ENCODE measurements at regions not wholly inside any gene's neighbourhood (a gene's known extent, or its start where the extent isn't known, plus 50 kb on each side); places are given as distances from the start of the nearest gene placed in this dataset.

- TF ChIP-seq, protein P1, sequence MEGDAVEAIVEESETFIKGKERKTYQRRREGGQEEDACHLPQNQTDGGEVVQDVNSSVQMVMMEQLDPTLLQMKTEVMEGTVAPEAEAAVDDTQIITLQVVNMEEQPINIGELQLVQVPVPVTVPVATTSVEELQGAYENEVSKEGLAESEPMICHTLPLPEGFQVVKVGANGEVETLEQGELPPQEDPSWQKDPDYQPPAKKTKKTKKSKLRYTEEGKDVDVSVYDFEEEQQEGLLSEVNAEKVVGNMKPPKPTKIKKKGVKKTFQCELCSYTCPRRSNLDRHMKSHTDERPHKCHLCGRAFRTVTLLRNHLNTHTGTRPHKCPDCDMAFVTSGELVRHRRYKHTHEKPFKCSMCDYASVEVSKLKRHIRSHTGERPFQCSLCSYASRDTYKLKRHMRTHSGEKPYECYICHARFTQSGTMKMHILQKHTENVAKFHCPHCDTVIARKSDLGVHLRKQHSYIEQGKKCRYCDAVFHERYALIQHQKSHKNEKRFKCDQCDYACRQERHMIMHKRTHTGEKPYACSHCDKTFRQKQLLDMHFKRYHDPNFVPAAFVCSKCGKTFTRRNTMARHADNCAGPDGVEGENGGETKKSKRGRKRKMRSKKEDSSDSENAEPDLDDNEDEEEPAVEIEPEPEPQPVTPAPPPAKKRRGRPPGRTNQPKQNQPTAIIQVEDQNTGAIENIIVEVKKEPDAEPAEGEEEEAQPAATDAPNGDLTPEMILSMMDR (IDR thresholded peaks at IDR 0.05; ENCODE audit: low read depth, low read length): no peak
- TF ChIP-seq EZH2phosphoT487 (IDR thresholded peaks at IDR 0.05; ENCODE audit: low read depth): no peak
Measured at GRCh38 chr10:34908481-34908880, 93.4 kb upstream of the PARD3 start.
